HUES64 (cell line): ENCODE measurements at regions not wholly inside any gene's neighbourhood (a gene's known extent, or its start where the extent isn't known, plus 50 kb on each side); places are given as distances from the start of the nearest gene placed in this dataset.

Experiments used
- H3K27ac ChIP-seq: 2 replicates; pipeline ENCODE4 v1.7.0; 2013; ENCODE audit warnings: low read depth, low read length, inconsistent platforms
- H3K27me3 ChIP-seq: 2 replicates; pipeline ENCODE4 v1.6.1; 2013; ENCODE audit warnings: mild to moderate bottlenecking, low read length; ENCODE audit not compliant: insufficient read depth
- H3K36me3 ChIP-seq: 2 replicates; pipeline ENCODE4 v1.6.1; 2013; ENCODE audit warnings: mild to moderate bottlenecking, low read length; ENCODE audit not compliant: insufficient read depth
- H3K4me1 ChIP-seq: 2 replicates; pipeline ENCODE4 v1.6.1; 2013; ENCODE audit warnings: mild to moderate bottlenecking, low read length, moderate library complexity; ENCODE audit not compliant: insufficient read depth
- H3K4me3 ChIP-seq: 2 replicates; pipeline ENCODE4 v1.5.1; 2013; ENCODE audit warnings: mild to moderate bottlenecking, low read length, moderate library complexity
- H3K9ac ChIP-seq: 2 replicates; pipeline ENCODE4 v1.6.1; 2013; ENCODE audit warnings: mild to moderate bottlenecking, low read depth, low read length
- H3K9me3 ChIP-seq: 2 replicates; pipeline ENCODE4 v1.6.1; 2013; ENCODE audit warnings: low read depth, low read length; ENCODE audit not compliant: insufficient read depth
- WGBS: fragments of 150-250, 120-280 bp; methylation state at CpG from one replicate; pipeline ENCODE4 v1.1.7; 2013; ENCODE audit warnings: missing lambda C conversion rate; 5-methylcytosine and 5-hydroxymethylcytosine counted together

DNA sequence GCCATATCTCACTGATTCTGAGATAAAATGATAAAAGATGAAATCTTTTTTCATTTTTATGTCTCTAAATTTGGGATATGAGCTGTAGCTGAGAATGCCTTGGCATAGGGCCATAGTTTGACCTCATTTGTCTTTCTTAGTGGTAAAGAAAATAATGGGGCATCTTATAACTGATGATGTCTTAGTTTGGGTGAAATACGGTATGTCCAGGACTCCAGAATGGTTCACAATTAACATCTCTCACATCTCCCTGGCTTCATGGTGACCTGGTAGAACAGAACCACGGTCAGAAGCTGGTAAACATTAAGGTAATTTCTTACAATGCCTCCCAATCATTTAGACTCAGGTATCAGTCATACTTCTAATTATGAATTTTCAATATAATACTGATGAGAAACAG lies 250.8 kb downstream of the MAT2B start:
- Histone ChIP-seq H3K9ac (no peak overlapping the region), H3K4me1 (no peaks in the 10 kb centered on the region), H3K9me3 (no peaks in the 10 kb centered on the region), H3K27ac (no peak overlapping the region), H3K4me3 (no peak overlapping the region), H3K36me3 (no peaks in the 10 kb centered on the region), H3K27me3 (no peaks in the 10 kb centered on the region)
- WGBS = 70% methylated on average over 2 of the region's 2 CpGs

DNA sequence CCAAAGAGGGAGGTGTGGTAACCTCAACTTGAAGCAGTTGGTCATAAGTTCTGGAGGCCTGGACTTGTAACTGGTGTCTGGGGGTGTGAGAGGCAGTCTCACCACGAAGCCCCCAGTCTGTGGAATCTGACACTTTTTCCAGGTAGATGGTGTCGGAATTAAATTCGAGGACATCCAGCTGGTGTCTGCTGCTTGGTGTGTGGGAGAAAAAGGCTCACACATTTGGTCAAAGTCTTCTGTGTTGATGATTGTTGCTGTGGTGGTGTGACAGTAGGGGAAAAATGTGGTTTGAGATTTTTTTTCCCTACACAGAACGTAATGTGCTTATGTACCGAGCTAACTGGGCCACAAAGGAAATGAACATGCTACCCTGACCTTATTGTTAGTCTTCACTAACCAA lies 251.9 kb downstream of the MAT2B start:
- no peaks in the 10 kb centered on the region for H3K27me3 ChIP-seq
- no peak overlapping the region for H3K4me3 ChIP-seq
- no peaks in the 10 kb centered on the region for H3K9me3 ChIP-seq
- H3K27ac ChIP-seq = no peak overlapping the region
- H3K36me3 ChIP-seq = no peaks in the 10 kb centered on the region
- H3K9ac ChIP-seq = no peak overlapping the region
- no peaks in the 10 kb centered on the region for H3K4me1 ChIP-seq
- 80% methylated on average over 5 of the region's 5 CpGs for WGBS

DNA sequence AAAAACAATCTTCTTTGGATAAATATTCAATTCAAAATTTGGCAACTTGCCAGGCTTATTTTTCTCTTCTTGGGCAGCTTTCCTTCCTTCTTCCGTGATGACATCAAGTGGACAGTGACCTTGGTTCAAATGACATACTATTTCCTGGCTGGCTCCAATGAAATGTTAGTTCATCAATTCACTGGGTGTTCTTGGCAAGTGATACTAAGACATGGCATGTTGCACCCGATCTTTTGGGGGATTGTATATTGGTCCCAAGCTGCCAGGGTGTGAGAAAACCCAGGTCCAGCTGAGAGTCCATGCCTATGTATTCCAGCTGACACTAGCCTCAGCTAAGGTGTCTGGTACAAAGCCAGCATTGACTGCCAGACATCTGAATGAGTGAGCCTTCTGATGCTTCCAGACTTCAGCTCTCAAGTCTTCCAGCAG lies 252.9 kb downstream of the MAT2B start:
- Histone ChIP-seq H3K9ac (no peak overlapping the region), H3K4me1 (no peaks in the 10 kb centered on the region), H3K27me3 (no peaks in the 10 kb centered on the region), H3K9me3 (no peaks in the 10 kb centered on the region), H3K36me3 (no peaks in the 10 kb centered on the region), H3K27ac (no peak overlapping the region), H3K4me3 (no peak overlapping the region)
- 92% methylated on average over 2 of the region's 2 CpGs for WGBS

GRCh38 chr5:163759000-163759704 lies 253.7 kb downstream of the MAT2B start:
- no peak overlapping the region for H3K9ac ChIP-seq
- no peaks in the 10 kb centered on the region for H3K4me1 ChIP-seq
- no peak overlapping the region for H3K4me3 ChIP-seq
- H3K36me3 ChIP-seq = no peaks in the 10 kb centered on the region
- H3K27ac ChIP-seq = no peak overlapping the region
- no peaks in the 10 kb centered on the region for H3K27me3 ChIP-seq
- 94% methylated on average over 4 of the region's 4 CpGs for WGBS
- no peaks in the 10 kb centered on the region for H3K9me3 ChIP-seq

- H3K27ac ChIP-seq = no peak overlapping the region
- 87% methylated on average over 3 of the region's 3 CpGs for WGBS
- no peaks in the 10 kb centered on the region for H3K36me3 ChIP-seq
- no peaks in the 10 kb centered on the region for H3K4me1 ChIP-seq
- no peak overlapping the region for H3K9ac ChIP-seq
- no peak overlapping the region for H3K4me3 ChIP-seq
- H3K27me3 ChIP-seq = no peaks in the 10 kb centered on the region
- H3K9me3 ChIP-seq = no peaks in the 10 kb centered on the region
These were observed 255.1 kb downstream of the MAT2B start for GRCh38 chr5:163760498-163760897.

DNA sequence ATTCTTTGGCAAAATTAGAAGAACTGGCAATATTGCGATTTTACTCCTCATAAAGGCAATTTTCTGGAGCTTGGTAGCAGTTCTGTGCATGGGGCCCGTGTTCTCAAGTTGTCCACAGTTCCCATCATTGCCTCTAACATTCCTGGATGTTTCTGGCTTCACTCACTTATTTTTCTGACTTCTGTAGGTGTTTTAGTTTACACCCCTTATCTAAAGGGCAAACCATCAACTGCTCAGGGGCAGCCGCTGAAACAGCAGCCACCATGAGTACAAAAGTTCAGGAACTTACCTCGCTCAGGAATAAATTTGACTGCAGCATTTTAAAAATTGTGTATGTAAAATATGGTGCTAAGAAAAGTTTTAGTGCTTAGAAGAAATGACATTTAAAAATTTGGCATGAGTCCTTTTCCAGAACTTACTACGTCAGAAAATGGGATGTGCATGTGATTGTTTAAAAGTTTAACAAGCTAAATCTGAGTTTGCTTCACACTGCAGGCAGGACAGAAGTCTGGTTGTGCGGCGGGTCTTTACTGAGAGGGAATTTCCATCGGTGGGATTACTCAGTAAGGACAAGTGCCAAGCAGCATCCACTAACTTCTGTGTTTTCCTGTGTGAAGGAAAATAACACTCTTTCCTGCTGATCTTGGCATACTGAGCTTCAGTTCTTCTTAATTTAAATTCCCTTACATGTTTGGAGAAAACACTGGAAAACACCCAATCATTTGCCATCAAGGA lies 261.7 kb downstream of the MAT2B start:
- Histone ChIP-seq H3K4me1 (no peaks in the 10 kb centered on the region), H3K27ac (no peak overlapping the region), H3K9ac (no peak overlapping the region), H3K4me3 (no peak overlapping the region), H3K27me3 (no peaks in the 10 kb centered on the region), H3K9me3 (no peaks in the 10 kb centered on the region), H3K36me3 (no peaks in the 10 kb centered on the region)
- WGBS = 93% methylated on average over 8 of the region's 8 CpGs

GRCh38 chr5:163770625-163771024 lies 265.2 kb downstream of the MAT2B start:
- H3K4me3 ChIP-seq = no peak overlapping the region
- 89% methylated on average over 1 of the region's 2 CpGs for WGBS
- H3K27me3 ChIP-seq = no peaks in the 10 kb centered on the region
- no peak overlapping the region for H3K27ac ChIP-seq
- H3K9ac ChIP-seq = no peak overlapping the region
- H3K36me3 ChIP-seq = no peaks in the 10 kb centered on the region
- no peaks in the 10 kb centered on the region for H3K9me3 ChIP-seq
- H3K4me1 ChIP-seq = no peaks in the 10 kb centered on the region

- WGBS = 100% methylated on average over 1 of the region's 1 CpG
- H3K4me1 ChIP-seq = no peaks in the 10 kb centered on the region
- no peak overlapping the region for H3K27ac ChIP-seq
- H3K9me3 ChIP-seq = no peaks in the 10 kb centered on the region
- H3K9ac ChIP-seq = no peak overlapping the region
- H3K4me3 ChIP-seq = no peak overlapping the region
- no peaks in the 10 kb centered on the region for H3K36me3 ChIP-seq
- no peaks in the 10 kb centered on the region for H3K27me3 ChIP-seq
These were observed 266.8 kb downstream of the MAT2B start for GRCh38 chr5:163772241-163772640.

DNA sequence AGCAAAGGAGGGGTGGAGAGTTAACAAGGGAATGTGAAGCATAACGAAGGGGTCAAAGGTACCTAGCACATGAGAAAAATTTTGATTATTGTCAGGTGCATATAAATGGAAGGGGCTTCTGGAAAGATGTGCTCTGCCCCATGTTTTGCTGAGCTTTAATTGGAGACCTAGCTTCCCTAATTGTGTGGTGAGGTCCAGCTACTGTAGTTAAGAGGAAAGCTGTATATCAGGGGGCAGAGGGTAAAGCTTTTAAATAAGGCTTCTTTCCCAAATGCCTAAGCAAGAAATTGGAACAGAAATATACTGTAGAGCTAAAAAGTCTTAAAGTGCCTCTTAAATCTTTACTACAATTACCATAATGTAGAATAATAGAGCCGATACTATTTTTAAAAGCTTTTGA lies 267.2 kb downstream of the MAT2B start:
- no peak overlapping the region for H3K4me3 ChIP-seq
- H3K9me3 ChIP-seq = no peaks in the 10 kb centered on the region
- H3K9ac ChIP-seq = no peak overlapping the region
- no peak overlapping the region for H3K27ac ChIP-seq
- H3K27me3 ChIP-seq = no peaks in the 10 kb centered on the region
- H3K36me3 ChIP-seq = no peaks in the 10 kb centered on the region
- H3K4me1 ChIP-seq = no peaks in the 10 kb centered on the region
- WGBS = 89% methylated on average over 2 of the region's 2 CpGs

GRCh38 chr5:163773226-163773625 lies 267.8 kb downstream of the MAT2B start:
- 94% methylated on average over 6 of the region's 6 CpGs for WGBS
- Histone ChIP-seq H3K9me3 (no peaks in the 10 kb centered on the region), H3K4me3 (no peak overlapping the region), H3K4me1 (no peaks in the 10 kb centered on the region), H3K36me3 (no peaks in the 10 kb centered on the region), H3K27ac (no peak overlapping the region), H3K9ac (no peak overlapping the region), H3K27me3 (no peaks in the 10 kb centered on the region)

- Histone ChIP-seq H3K4me1 (no peaks in the 10 kb centered on the region), H3K27ac (no peak overlapping the region), H3K9me3 (no peaks in the 10 kb centered on the region), H3K9ac (no peak overlapping the region), H3K27me3 (no peaks in the 10 kb centered on the region), H3K36me3 (no peaks in the 10 kb centered on the region), H3K4me3 (no peak overlapping the region)
- WGBS = 87% methylated on average over 3 of the region's 3 CpGs
These were observed 284.5 kb downstream of the MAT2B start for GRCh38 chr5:163789870-163790269.
